EH (cell line): ENCODE measurements at regions not wholly inside any gene's neighbourhood (a gene's known extent, or its start where the extent isn't known, plus 50 kb on each side); places are given as distances from the start of the nearest gene placed in this dataset.
A peak's percentile ranks its signal among the peaks of the same experiment; 100 is the strongest.

Experiments used
- DNase-seq: peaks from one replicate; pipeline ENCODE4 v3.0.0-alpha.2; 2015; ENCODE audit warnings: low read depth

DNA sequence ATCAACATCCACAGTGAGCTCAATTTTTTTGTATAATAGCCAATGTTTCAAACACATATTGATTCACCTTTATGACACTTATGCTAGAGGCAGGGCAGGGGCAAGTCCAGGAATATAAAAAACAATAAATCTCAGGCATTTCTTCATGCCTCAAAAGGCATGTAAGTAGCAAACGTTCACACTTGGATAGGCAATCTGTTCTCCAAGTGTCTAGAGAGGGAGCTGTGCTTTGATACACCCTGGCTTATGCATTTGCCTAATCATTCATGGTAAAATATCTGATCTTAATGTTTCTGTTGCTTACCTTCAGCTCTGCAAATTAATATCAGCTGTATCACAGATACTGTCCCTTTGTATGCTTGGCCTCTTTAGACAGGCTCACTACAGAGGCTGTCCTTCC is 464.5 kb upstream of the SETBP1 start:
- no peak for DNase-seq

GRCh38 chr18:44227501-44227900 is 453.2 kb upstream of the SETBP1 start:
- DNase-seq = no peak

- peak; percentile 33 for DNase-seq
Measured at GRCh38 chr18:44229693-44230108, 451.0 kb upstream of the SETBP1 start.

DNA sequence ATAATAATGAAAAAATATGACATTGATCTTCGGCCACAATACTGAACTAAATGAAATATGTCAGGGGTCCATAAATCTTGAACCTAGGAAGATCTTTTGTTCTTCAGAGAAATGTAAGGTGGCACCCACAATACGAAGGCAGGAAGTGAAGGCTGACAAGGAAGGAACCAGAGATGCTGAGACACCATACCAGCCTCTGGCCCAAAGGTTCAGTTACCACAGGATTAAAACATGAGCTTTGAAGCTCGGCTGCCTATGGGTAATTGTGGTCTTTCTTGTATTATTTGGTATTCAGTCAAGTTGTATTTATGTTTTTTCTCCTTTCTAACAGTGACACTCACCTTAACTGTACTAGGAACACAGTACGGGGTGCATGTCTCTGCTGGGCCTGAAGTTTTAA is 448.8 kb upstream of the SETBP1 start:
- DNase-seq = no peak

GRCh38 chr18:44232500-44232899 is 448.2 kb upstream of the SETBP1 start:
- DNase-seq = no peak

DNA sequence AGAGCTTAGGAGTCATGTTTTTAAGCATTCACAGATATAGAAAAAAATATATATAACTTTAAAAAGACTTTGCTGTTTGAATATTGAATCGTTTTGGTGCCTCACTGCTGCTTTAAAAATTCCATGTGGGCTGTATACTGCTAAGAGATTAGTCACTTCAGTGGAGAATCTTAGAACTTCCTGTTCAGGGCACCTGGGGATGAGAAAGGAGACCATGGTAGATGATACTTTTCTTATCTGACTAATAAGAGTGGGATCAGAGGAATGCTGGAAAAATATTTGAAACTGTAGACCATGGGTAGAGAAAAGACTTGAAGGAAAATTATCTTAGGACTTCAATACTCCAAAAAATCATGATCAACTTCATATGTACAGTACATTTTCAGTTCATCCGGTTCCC is 442.2 kb upstream of the SETBP1 start:
- DNase-seq = no peak

- DNase-seq = no peak
Measured at GRCh38 chr18:44238911-44239310, 441.8 kb upstream of the SETBP1 start.

DNA sequence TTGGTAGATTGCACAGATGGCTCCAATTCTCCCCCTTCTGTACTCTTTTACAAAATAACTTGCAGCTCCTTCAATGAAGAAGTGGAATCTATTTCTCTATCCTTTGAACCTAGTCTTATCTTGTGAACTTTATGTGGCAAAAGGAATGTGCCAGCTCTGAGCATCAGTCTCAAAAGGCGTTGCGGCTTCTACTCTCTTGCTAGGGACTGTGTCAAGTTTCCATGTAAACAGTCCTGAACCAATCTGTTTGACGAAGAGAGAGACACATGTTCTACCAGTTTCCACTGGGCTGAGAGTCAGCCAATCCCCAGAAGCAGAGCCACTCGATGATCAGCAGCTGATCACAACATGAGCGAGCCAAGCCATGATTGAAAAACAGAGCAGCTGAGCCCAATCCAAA is 439.7 kb upstream of the SETBP1 start:
- DNase-seq = no peak

DNA sequence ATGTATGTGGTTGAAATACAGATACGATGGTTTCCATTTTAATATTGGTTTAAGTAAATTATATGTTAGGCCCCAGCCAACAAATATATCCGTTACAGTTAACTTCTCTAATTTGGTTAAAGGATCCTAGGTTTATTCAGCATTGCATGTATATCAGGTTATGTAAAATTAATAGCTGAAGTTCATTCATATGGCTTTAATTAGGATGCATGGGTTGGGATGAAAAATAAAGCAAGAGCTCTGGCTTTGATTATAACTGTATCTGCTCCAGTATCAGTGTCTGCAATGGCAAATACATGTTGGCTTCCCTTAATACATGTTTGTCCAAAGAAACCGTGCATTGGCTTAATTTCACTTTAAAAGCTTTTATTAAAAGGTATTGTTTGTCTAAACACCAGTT is 435.7 kb upstream of the SETBP1 start:
- DNase-seq = no peak

DNA sequence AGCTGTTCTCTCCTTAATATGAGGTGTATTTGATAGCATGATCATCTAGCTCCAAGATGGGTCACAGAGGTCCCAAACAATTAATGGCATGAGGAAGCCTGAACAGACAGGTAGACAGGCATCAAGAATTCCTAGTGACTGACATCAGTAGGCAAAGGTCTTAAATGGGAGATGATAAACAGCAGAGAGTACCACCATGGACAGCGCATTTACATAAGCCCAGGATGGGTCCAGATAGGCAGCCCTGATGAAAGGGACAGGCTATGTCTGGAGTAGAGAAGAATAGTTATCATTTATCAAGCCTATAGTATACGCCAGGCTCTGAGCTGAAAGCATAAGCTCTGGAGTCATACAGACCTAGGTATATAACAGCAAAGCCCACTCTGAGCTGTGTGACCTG is 434.7 kb upstream of the SETBP1 start:
- no peak for DNase-seq

- no peak for DNase-seq
Measured at GRCh38 chr18:44258086-44258485, 422.6 kb upstream of the SETBP1 start.

- no peak for DNase-seq
Measured at GRCh38 chr18:44258576-44258975, 422.1 kb upstream of the SETBP1 start.

- DNase-seq = no peak
Measured at GRCh38 chr18:44259610-44260009, 421.1 kb upstream of the SETBP1 start.

- no peak for DNase-seq
Measured at GRCh38 chr18:44265437-44265836, 415.3 kb upstream of the SETBP1 start.

DNA sequence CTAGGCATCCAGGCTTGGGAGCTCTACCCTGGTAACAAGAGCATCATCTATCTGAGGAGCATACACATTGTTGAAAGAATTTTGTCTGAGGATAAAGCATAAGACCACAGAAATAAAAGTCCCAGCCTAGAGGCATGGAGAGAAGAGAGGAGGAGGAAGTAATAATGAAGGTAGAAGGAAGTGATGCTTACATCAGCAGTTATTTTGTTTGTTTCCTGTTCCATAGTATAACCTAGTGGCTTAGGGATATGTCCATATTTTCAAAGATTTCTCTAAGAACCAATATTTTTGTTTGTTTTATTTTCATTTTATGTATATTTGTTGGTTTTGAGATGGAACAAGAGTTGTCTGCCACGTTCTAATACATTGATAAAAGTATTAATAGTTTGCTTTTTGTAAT is 407.4 kb upstream of the SETBP1 start:
- no peak for DNase-seq

- DNase-seq = no peak
Measured at GRCh38 chr18:44280479-44280878, 400.2 kb upstream of the SETBP1 start.

DNA sequence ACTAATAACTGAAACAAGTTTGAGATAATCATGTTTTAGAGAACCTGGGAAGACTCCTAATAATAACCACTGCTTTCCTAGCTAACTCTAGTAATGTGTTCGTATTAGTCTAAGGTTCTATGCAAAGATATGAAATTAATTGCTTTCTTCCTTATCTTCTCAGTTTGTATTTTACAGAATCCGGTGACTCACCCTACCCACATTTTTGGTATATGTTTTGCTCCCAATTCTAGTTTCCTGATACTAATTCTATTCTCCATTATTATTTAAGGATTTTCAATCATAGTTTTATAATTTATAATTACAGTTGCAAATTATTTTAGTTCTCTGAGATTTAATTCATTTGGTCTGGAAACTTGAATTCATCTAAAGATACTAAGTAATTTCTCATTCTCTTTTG is 394.6 kb upstream of the SETBP1 start:
- DNase-seq = no peak

- DNase-seq = no peak
Measured at GRCh38 chr18:44290366-44290977, 390.2 kb upstream of the SETBP1 start.

GRCh38 chr18:44298566-44298965 is 382.1 kb upstream of the SETBP1 start:
- peak; percentile 3 for DNase-seq

DNA sequence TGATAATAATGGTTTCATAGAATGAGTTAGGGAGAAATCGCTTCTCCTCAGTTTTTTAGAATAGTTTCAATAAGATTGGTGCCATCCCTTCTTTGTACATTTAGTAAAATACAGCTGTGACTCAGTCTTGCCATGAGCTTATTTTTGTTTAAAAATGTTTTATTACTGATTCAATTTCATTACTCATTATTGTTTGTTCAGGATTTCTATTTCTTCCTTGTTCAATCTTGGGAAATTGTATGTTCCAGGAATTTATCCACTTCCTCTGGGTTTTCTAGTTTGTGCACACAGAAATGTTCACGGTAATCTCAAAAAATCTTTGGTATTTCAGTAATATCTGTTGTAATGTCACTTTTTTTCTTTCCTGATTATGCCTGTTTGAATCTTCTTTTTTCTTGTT is 371.5 kb upstream of the SETBP1 start:
- peak; percentile 73 for DNase-seq

DNA sequence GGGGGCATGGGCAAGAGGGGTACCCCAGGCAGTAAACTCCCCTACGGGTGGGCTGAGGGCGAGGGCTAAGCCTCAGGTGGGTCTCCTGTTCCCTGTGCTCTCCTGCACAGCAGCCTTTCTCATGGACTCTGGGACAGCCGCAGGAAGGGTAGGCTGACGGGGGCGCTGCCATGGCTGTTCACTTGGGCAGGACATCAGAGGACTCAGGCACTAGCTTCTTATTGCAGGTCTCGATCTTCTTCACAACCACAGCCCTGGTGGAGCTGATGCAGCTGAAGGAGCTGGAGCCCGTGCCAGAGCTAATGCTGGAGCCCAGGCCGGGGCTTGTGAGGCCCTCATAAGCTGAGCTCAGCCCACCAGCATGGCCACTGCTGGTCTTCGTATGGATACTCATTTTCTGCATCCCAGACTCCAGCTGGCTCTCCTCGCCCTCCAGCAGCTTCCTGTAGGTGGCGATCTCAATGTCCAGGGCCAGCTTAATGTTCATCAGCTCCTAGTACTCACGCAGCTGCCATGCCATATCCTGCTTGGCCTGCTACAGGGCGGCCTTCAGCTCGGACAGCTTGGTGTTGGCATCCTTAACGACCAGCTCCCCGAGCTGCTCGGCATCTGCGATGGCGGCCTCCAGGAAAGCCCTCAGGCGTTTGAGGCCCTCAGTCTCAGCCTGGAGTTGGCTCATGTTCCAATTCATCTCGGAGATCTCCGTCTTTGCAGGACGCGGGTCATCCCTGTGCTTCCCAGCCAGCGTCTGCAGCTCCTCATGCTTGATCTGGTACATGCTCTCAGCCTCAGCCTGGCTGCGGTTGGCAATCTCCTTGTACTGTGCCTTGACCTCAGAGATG is 359.8 kb upstream of the SETBP1 start:
- DNase-seq = no peak

GRCh38 chr18:44321868-44322590 is 358.7 kb upstream of the SETBP1 start:
- peak; percentile 19 for DNase-seq

- DNase-seq = peak; percentile 7
Measured at GRCh38 chr18:44323125-44323524, 357.6 kb upstream of the SETBP1 start.
